ENCODE measurements at regions not wholly inside any gene's neighbourhood (a gene's known extent, or its start where the extent isn't known, plus 50 kb on each side); places are given as distances from the start of the nearest gene placed in this dataset.

- peak; percentile 26 for TF ChIP-seq CTCF (IDR thresholded peaks at IDR 0.05)
- TF ChIP-seq POLR2AphosphoS5 (IDR thresholded peaks at IDR 0.05; ENCODE audit: low read depth, low read length): no peak
Observed at GRCh38 chr4:55008166-55009056, 117.0 kb downstream of the KDR start.

Data from Panc1 (cell line).